Activated B cell treated with CpG ODN at 0.5 μM for 24 hours (primary cell): ENCODE measurements at regions not wholly inside any gene's neighbourhood (a gene's known extent, or its start where the extent isn't known, plus 50 kb on each side); places are given as distances from the start of the nearest gene placed in this dataset.

ENCODE experiments used
- ATAC-seq: fragments of 200-7000 bp; cut with Tn5 transposase; one replicate; pipeline ENCODE4 v1.10.0; 2021; ENCODE audit warnings: low read depth, mild to moderate bottlenecking, moderate library complexity
- CTCF ChIA-PET: fragments of 350-600 bp; sonication (Branson Sonifier 250); formaldehyde crosslinking; loops from one replicate; lab custom pipeline; 2021; ENCODE audit warnings: antibody characterized with exemption; lab: Charles Lee
- POLR2A ChIA-PET: fragments of 350-600 bp; sonication (Branson Sonifier 250); formaldehyde crosslinking; loops from one replicate; lab custom pipeline; 2021; ENCODE audit warnings: antibody characterized with exemption; lab: Charles Lee
- DNase-seq: peaks from one replicate; pipeline ENCODE4 v3.0.0; 2022
- H3K27ac Mint-ChIP-seq: one replicate; pipeline ENCODE4 v1.8.0; 2020; ENCODE audit warnings: mixed read lengths
- H3K27me3 Mint-ChIP-seq: one replicate; pipeline ENCODE4 v1.8.0; 2021; ENCODE audit warnings: mixed read lengths
- H3K36me3 Mint-ChIP-seq: one replicate; pipeline ENCODE4 v1.8.0; 2021; ENCODE audit warnings: low read depth, mixed read lengths
- H3K4me1 Mint-ChIP-seq: one replicate; pipeline ENCODE4 v1.8.0; 2021; ENCODE audit warnings: mixed read lengths
- H3K4me3 Mint-ChIP-seq: one replicate; pipeline ENCODE4 v1.8.0; 2020; ENCODE audit warnings: mild to moderate bottlenecking, mixed read lengths
- H3K9me3 Mint-ChIP-seq: one replicate; pipeline ENCODE4 v1.8.0; 2020; ENCODE audit warnings: mixed read lengths
- CTCF ChIP-seq: fragments of 200-600 bp; IDR thresholded peaks from one replicate; pipeline ENCODE4 v1.8.0; 2022; ENCODE audit warnings: antibody characterized with exemption, mild to moderate bottlenecking
- intact Hi-C: fragments of 100-400 bp; cut with micrococcal nuclease; formaldehyde crosslinking; loops from one replicate; pipeline ENCODE4 v1.15.1; 2024

- DNase-seq (no peak), ATAC-seq (no peak)
- H3K36me3 Mint-ChIP-seq = no peaks in the 10 kb centered on the region
- H3K4me1 Mint-ChIP-seq = no peaks in the 10 kb centered on the region
- no peak overlapping the region for H3K4me3 Mint-ChIP-seq
- intact Hi-C loops = no loop called here
- H3K27ac Mint-ChIP-seq = no peak overlapping the region
- ChIA-PET CTCF (no interaction called here), POLR2A (no interaction called here)
- TF ChIP-seq CTCF = no peak
- no peaks in the 10 kb centered on the region for H3K27me3 Mint-ChIP-seq
- H3K9me3 Mint-ChIP-seq = no peaks in the 10 kb centered on the region
These were observed 1052.6 kb upstream of the RBFOX1 start for GRCh38 chr16:6280055-6280454.

GRCh38 chr16:6279286-6279685 lies 1053.4 kb upstream of the RBFOX1 start:
- Mint-ChIP-seq H3K9me3 (no peaks in the 10 kb centered on the region), H3K27me3 (no peaks in the 10 kb centered on the region), H3K36me3 (no peaks in the 10 kb centered on the region), H3K4me1 (no peaks in the 10 kb centered on the region), H3K4me3 (no peak overlapping the region), H3K27ac (no peak overlapping the region)
- intact Hi-C loops = no loop called here
- TF ChIP-seq CTCF = no peak
- CTCF ChIA-PET = no interaction called here
- DNase-seq = no peak
- ATAC-seq = no peak
- POLR2A ChIA-PET = no interaction called here

- no peak overlapping the region for H3K27ac Mint-ChIP-seq
- ATAC-seq = no peak
- DNase-seq = no peak
- H3K4me1 Mint-ChIP-seq = no peaks in the 10 kb centered on the region
- CTCF ChIA-PET = no interaction called here
- no peak for TF ChIP-seq CTCF
- no peak overlapping the region for H3K4me3 Mint-ChIP-seq
- intact Hi-C loops = no loop called here
- H3K36me3 Mint-ChIP-seq = no peaks in the 10 kb centered on the region
- H3K27me3 Mint-ChIP-seq = no peaks in the 10 kb centered on the region
- POLR2A ChIA-PET = no interaction called here
- H3K9me3 Mint-ChIP-seq = peaks cover 3% of the 10 kb centered on the region
These were observed 1058.3 kb upstream of the RBFOX1 start for GRCh38 chr16:6274351-6274750.

- intact Hi-C loops = no loop called here
- Mint-ChIP-seq H3K36me3 (no peaks in the 10 kb centered on the region), H3K27me3 (no peaks in the 10 kb centered on the region), H3K27ac (no peak overlapping the region), H3K4me1 (no peaks in the 10 kb centered on the region), H3K4me3 (no peak overlapping the region), H3K9me3 (peaks cover 10% of the 10 kb centered on the region)
- no peak for TF ChIP-seq CTCF
- ATAC-seq = no peak
- POLR2A ChIA-PET = no interaction called here
- DNase-seq = no peak
- CTCF ChIA-PET = no interaction called here
These were observed 1065.0 kb upstream of the RBFOX1 start for GRCh38 chr16:6267682-6268081.

- H3K27ac Mint-ChIP-seq = no peak overlapping the region
- peaks cover 10% of the 10 kb centered on the region for H3K9me3 Mint-ChIP-seq
- no peak overlapping the region for H3K4me3 Mint-ChIP-seq
- ATAC-seq (no peak), DNase-seq (no peak)
- intact Hi-C loops = no loop called here
- TF ChIP-seq CTCF = no peak
- H3K4me1 Mint-ChIP-seq = no peaks in the 10 kb centered on the region
- POLR2A ChIA-PET = no interaction called here
- CTCF ChIA-PET = no interaction called here
- no peaks in the 10 kb centered on the region for H3K27me3 Mint-ChIP-seq
- H3K36me3 Mint-ChIP-seq = no peaks in the 10 kb centered on the region
These were observed 1065.9 kb upstream of the RBFOX1 start for GRCh38 chr16:6266703-6267102.
